ENCODE measurements at regions not wholly inside any gene's neighbourhood (a gene's known extent, or its start where the extent isn't known, plus 50 kb on each side); places are given as distances from the start of the nearest gene placed in this dataset.

DNA sequence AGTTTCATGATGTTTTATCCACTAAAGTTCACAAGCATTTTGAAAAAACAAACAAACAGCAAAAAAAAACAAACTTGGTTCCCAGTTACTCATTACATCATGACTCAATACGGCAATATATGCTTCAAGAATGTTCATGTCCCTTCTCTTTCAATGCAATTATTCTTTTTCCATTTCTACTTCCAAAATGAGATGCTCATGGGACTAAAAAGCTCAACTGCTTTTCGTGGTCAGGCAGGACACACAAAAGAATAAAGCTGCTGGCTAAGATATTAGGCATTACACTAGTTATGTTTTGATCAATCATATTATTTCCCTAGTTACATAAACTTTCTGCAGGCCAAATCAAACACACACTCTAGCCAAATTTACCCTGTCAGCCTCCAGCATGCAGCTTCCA is 301.3 kb downstream of the EPHA4 start:
- no peak for DNase-seq (ENCODE audit: extremely low read depth in 1 of 2, low read depth in 1 of 2)

DNA sequence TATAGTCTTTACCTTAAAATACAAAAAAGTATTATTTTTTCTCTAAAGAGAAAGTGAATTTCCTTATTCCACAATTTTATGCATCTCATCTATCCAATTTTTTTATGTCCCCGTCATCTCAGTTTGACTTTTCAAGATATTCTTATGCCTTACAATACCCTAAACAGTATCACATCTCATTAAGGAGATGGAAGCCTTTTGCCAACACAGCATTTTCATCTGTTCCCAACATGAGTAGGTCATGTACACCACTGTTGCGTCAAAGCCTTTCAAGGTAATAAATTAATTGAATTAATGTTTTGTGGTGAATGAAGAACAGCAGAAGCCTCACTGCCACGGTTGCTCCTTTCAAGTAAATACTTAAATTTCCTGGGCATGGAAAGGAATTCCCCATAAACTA is 299.4 kb downstream of the EPHA4 start:
- DNase-seq (ENCODE audit: extremely low read depth in 1 of 2, low read depth in 1 of 2), result no peak

DNA sequence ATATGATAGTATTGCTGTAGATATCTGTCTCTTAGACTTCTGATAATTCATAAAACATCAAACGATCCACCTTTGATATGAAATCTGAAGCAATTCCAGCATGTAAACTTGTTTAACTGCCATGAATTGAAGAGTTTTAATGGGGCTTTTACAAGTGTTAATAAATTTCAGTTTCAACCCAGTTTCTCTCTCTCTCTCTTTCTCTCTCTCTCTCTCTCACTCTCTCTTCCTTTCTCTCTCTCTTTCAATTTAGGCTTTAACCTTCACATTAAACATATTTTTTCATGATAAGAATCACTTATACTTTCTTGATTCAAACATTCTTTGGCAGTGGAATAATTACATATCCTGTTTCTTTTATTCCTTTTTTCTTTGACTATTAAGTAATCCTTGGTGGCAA is 296.1 kb downstream of the EPHA4 start:
- DNase-seq (ENCODE audit: extremely low read depth in 1 of 2, low read depth in 1 of 2), result no peak

DNA sequence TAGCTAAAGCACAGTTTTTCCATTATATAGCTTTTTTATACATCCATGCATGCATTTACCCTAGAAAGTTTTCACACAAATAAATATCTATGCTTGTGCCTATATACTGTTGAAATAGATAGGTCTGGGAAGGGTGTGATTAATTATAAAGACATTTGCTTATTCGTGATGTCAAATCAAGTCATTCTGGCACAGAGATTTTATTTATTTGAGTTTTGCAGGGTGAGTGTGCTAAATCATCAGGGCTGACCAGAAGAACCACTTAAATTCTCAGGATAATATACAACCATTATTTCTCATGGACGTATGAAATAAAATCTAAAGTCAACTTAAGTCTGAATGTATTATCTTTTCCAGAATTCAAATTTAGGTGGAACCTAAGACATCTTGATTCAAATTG is 295.5 kb downstream of the EPHA4 start:
- no peak for DNase-seq (ENCODE audit: extremely low read depth in 1 of 2, low read depth in 1 of 2)

DNA sequence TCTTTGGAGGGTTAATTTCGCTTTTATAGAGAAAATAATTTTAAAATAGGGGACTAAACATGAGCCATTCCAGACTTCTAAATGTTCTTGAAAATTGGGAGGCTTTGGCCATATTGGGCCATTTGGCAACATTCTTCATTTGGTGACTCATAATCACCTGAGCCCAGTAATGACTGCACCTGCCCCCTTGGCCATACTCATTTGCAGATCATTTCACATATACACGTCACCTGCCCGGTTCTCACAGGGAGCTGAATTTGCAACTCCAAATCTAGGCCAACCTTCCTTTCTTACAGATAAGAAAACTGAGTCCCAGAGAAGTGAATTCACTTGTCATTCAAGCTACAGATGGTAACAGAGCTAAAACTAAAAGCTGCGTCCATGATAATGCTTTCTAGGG is 289.7 kb downstream of the EPHA4 start:
- no peak for DNase-seq (ENCODE audit: extremely low read depth in 1 of 2, low read depth in 1 of 2)

DNA sequence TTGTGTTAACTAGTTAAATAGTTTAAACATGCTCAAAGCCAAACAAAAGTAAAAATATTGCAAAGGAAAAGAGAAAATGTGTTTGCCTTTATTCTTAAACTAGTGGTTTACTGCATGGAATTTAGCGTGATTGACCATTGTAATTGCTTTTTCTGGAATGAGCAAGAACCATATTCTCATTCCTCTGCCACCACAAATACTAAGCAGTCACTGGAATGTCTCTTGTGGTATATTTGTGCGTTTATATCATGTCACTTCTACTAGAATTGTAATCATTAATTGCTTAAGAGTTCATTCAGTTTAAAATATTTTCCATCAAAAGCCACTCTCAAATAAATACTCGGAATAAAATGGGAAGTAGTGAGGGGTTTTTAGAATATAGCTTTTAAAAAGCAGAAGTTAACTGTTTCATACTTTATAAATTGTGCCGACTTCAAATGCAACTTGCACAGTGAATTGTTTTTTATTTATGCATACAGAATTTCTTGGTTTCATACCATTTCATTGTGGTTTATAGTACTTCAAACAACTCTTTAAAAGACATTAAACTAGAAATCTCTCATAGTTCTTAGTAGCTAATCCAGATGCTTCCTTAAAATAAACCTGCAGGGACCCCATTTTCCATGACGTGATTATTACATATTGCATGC is 288.1 kb downstream of the EPHA4 start:
- no peak for DNase-seq (ENCODE audit: extremely low read depth in 1 of 2, low read depth in 1 of 2)

DNA sequence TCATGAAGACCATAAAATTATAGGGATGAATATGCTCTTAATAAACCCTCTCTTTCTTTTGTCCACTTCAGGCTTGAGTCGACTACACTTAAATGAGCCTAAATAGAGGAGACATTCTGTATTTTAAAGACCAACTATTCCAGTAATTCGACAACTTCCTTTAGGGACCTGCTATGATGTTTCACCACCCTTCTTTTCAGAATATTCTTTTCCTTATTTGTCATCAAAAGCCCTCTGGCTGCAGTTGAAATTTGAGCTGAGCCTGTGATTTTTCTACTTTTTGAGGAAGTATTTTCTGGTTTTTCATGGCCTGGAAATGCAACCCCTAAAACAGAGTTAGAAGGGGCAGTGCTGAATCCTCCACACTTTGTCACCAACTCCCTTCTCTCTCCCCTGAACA is 287.0 kb downstream of the EPHA4 start:
- DNase-seq (ENCODE audit: extremely low read depth in 1 of 2, low read depth in 1 of 2), result no peak

DNA sequence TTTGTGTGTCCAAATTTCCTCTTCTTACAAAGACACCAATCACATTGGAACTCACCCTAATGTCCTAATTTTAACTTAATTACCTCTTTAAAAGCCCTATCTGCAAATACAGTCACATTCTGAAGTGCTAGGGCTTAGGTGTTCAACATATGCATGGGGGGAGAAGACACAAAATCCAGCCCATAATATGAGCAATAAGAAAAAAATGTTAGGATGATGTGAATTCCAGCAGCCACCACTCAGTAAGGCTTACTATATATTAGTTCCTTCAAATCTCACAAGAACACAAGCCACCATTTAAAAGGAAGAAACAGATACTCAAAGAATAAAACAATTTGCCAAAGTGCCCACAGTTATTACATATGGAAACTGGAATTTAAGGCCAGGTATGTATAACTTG is 285.7 kb downstream of the EPHA4 start:
- no peak for DNase-seq (ENCODE audit: extremely low read depth in 1 of 2, low read depth in 1 of 2)

DNA sequence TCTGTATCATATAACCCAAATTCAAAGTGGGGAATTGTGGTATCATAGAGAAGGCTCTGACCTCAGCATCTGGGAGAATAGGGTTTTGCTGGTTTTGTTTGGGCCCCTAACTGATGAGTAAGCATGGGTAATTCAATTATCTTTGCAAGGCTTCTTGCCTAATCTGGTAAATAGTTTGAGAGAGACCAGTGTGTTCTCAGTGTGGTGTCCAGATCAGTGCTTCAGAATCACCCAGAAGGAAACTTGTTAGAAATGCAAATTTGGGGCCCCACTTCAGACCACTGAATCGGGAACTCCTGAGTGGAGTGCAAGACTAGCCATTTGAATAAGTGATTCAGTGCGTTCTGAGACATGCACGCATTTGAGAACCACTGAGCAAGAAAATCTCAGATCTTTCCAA is 282.7 kb downstream of the EPHA4 start:
- no peak for DNase-seq (ENCODE audit: extremely low read depth in 1 of 2, low read depth in 1 of 2)

DNA sequence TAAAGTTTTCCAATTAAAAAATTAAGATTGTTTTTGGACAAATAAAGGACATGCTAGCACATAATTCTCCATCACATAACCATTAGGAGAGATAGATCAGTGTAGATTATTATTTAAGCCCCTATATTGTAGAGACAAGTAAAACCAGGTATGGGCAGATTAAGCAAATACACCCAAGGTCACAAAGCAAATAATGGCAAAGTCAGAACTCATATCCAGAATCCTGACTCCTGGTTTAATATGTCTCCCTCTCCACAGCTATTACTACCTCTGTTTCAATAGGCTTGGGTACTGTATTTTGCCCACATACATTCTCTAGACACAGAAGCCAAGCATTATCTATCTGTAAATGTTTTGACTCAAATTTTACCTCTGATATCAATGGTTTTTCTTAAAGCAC is 282.3 kb downstream of the EPHA4 start:
- DNase-seq (ENCODE audit: extremely low read depth in 1 of 2, low read depth in 1 of 2), result no peak

DNA sequence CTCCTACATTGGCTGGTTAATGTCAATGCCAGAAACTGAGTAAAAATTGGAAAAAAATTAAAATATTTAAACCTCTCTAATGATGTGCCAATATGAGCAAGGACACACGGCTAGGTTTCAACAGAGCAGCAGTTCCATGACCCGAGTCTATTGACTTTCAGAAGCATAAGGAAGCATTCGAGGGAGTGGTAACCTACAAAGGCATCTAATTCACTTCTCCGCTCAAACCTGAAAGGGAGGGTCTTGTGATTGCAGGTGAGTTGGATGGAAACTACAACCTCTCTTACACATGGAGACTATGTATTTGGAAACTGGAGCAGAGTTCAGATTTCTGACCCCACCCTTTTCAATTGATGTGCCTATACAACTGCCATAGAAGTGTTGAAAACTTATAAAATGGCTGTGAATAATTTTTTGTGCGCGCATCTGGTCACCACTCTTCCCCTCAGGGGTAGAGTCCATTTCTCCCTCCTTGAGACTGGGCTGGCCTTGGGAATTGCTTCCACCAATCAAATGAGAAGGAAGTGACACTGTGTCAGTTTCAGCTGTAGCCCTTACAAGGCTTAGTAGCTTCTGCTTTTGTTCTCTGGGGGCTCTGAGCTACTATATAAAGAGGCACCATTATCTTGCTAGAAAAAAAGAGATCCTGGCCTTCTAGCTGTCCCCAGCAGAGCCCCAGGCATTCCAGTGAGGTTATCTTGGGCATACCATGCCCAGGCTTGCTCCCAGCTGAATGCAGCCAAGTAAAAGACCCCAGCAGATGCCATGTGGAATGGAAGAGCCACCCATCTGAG is 278.0 kb downstream of the EPHA4 start:
- DNase-seq (ENCODE audit: extremely low read depth in 1 of 2, low read depth in 1 of 2), result no peak

DNA sequence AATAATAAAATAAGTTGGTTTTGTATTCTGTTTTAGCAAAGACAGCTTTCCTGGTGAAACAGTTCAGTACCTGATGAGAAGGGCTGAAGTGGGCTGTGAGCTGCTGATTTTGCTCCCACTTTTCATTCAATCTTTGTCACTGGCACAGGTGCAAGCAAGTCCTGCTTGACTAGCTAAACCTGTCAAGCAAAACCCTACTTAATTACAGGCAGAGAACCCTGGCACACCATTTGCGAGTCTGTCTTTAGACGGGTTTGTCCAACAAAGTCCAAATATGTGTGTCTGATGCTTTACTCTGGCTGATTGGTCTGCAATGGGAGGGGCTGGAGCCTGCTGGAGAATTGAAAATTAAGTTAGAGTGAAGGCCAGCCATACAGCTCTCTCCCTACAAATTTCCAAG is 267.2 kb downstream of the EPHA4 start:
- no peak for DNase-seq (ENCODE audit: extremely low read depth in 1 of 2, low read depth in 1 of 2)

DNA sequence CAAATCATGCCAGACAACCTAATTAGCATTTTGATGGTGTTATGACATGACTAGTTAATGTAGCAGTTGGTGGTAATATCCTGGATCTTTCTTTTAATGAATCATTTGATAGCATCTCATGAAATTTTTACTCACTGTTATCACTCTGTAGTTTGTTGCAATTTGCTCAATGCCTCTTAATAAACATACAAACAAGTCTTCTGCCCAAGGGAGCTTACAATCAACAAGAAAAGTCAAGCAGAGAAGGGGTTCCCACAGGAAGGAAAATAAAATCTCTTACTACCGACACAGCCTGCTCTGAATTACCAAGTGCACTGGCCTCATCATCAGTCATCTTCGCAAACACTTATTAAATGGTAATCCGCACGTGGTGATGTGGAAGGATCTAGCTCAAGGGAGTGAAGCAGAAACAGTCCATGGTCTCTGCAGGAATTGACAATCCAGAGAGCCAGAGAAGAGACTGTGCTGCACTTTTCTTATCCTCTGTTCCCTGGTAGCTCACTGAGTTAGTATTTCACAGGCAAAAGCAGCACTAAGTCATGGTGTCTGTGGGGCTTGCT is 263.5 kb downstream of the EPHA4 start:
- DNase-seq (ENCODE audit: extremely low read depth in 1 of 2, low read depth in 1 of 2), result no peak

DNA sequence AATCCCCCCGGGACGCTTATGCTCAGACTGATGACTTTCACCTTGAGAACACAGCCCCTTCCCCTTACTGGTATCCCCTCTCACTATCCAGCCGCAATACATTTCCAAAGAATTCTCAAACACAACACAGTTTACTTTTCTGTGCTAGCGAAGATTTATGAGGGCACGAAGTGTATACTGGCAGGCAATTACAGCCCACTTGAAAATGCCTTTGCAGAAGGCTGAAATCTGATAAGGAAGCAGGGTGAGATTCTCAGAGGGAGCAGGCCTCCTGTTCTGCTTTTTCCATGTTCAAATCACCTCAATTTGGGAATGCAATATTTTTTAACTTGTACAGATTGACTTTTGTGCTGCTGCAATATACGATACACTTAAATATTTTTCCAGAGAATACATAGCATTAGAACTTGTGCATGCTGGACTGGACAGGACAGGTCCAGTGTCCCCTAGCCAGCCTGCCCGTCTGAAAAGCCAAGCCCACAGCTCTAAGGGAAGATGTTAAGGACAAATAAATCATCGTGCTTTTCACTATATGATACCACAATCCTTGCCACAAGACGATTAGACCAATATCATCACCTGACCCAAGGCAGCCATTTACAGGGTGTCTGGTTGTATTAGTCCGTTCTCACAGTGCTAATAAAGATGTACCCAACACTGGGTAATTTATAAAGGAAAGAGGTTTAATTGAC is 262.1 kb downstream of the EPHA4 start:
- no peak for DNase-seq (ENCODE audit: extremely low read depth in 1 of 2, low read depth in 1 of 2)

DNA sequence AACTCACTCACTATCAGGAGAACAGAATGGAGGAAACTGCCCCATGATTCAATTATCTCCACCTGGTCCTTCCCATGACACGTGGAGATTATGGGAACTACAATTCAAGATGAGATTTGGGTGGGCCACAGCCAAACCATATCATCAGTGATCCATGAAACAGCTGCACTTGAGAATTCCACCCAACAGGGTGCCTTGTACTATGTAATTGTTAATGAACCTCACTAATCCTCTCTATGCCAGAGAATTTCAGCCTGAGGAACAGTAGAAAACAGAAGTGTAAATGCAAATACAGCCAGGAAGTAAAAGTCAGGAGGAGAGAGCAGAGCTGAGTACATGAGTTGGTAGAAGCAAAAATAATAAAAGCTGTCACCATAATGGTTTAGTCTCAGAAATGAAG is 261.4 kb downstream of the EPHA4 start:
- no peak for DNase-seq (ENCODE audit: extremely low read depth in 1 of 2, low read depth in 1 of 2)

DNA sequence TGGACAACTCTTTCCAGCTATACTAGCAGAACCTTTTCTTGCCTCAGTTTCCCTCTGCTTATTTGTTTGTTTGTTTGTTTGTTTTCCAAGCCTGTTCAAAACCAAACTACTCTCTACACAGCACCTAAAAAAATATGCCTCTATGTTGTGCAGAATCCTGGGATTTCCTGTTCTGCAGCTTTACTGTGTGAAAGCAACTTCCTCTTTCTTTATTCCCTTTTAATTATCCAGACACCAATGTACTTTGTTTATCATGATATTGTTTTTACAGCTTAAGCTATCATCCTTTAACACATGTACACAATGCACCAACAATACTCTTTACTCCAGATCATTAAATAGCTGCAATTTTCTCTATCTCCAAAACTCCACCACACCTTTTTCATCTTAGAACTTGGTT is 259.5 kb downstream of the EPHA4 start:
- DNase-seq (ENCODE audit: extremely low read depth in 1 of 2, low read depth in 1 of 2), result no peak

DNA sequence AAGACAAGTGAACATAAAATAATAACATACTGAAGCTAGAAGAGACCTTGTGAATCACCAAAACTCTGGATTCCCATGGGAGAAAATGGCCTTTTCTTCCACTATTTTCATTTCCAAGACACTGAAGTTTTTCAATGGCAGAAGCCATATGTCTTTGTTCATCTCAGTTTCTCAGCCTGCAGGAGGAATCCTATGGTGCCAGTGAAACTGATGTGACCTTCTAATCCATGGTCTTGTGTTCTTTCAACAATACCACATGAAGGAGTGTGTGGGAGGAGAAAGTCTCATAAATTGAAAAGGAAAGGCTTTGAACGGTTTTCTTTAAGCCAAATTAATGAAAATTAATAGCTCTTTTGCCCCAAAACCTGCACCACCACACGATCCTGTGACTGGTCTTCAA is 257.3 kb downstream of the EPHA4 start:
- no peak for DNase-seq (ENCODE audit: extremely low read depth in 1 of 2, low read depth in 1 of 2)

DNA sequence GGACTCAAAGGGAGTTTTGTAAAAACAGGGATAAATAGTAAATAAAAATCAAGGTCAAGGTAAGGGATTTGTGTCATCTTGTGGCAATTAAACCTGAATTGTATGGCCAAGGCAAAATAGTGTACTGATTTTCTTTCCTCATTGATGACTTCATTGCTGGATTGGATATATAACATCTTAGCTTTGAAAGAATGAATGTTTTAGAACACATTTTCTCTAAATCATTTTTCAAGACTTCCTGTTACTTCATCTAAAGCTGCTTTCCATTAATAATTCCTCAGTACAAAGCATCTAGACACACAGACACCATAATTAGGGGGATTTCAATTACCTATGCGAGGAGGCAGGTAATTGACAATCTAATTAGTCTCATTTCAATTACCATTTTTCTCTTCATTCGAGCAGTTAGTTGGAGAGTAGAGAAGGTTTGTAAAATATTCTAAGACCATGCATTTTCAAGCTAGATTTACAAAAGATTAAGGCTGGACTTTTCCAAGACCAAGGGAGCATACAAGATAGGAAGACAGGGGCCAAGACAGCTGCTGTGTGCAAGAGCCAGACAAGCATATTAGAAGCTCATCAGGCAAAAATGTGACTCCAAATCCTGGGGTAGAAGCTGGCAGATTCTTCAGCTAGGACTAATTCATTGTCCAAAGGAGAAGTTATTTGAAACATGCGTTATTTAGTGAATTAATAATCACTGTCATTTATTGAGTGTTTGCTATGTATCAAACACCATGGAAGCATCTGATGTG is 253.6 kb downstream of the EPHA4 start:
- no peak for DNase-seq (ENCODE audit: extremely low read depth in 1 of 2, low read depth in 1 of 2)

DNA sequence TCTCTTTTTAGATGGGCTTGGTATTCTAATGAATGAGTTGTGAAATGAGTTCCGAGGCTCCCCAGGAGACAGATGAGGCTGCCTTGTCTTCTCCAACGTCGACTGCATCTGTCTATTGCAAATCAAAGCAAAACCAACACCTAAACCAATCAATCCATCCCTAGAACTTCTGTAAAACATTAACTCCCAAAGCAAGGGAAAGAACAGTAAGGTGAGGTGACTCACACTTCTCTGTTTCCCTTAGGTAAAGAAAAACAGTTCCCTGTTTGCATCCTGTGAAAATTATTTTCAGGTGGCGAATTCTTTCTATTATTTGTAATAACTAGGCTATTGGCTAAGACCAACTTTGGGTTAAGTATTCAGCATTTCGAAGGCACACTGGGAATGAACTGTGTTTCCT is 249.4 kb downstream of the EPHA4 start:
- DNase-seq (ENCODE audit: extremely low read depth in 1 of 2, low read depth in 1 of 2), result no peak

DNA sequence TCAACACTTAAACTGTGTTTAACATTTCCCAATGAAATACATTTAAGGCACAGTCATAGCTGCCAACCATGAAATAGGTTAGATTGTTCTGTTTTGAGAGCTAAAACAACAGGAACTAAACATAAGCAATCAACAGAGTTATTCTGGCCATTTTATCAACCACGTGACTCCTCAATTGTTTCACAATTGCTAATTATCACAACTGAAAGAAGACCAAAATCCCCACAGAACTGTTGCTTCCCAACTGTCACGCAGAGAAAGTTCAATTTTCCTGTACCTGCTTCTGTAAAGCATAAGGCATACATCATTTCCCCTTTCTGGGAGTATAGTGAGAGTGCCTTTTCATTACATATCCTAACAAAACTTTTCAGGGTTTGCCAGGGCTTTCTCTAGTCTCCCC is 248.6 kb downstream of the EPHA4 start:
- no peak for DNase-seq (ENCODE audit: extremely low read depth in 1 of 2, low read depth in 1 of 2)

DNA sequence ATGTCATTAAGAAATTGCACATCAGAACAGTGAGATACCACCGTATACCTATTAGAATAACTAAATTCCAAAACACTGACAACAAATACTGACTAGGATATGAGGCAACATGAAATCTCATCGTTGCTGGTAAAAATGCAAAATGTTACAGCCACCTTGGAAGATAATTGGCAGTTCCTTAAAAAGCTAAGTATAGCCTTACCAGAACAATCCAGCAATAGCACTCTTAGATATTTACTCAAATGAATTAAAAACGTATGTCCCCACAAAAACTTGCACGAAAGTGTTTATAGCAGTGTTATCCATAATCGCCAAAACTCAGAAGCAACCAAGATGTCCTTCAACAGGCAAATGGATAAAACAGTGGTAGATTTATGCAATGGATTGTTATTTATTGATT is 241.7 kb downstream of the EPHA4 start:
- DNase-seq (ENCODE audit: extremely low read depth in 1 of 2, low read depth in 1 of 2), result no peak
